ENCODE measurements at regions not wholly inside any gene's neighbourhood (a gene's known extent, or its start where the extent isn't known, plus 50 kb on each side); places are given as distances from the start of the nearest gene placed in this dataset.

DNA sequence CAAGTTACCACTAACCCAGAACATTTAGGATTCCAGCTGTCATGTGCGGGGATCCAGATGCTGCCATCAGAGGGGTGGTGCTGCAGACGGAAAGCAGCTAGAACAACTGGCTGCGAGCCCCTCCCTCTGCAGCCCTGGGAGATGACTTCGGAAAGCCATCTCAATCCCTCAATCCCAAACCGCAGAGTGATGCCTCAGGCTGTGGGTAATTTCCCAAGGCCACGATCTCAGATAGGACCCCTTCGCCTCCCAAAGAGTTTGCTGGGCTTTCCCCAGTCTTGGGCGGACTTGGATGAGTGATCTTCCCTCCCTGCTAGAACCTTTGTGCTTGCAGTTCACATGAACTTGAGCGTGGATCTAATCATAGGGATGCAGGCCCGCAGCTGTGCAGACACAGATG is 71.3 kb upstream of the EN2 start:
- Histone ChIP-seq H3K4me1 (replicated peaks in 1 of 2; ENCODE audit: control insufficient read depth in 2 of 2, insufficient read depth in 2 of 2, low read length in 2 of 2) (peaks cover 0 to 13% of the 10 kb centered on the region in 2 experiments; a peak in 1 of 5 replicates), H3K27ac (ENCODE audit: extremely low read depth, low read depth, low read length) (no peak overlapping the region), H2AFZ (ENCODE audit: low read depth, low read length) (no peak overlapping the region), H3K36me3 (ENCODE audit: control insufficient read depth, insufficient read depth, low read length) (no peaks in the 10 kb centered on the region), H3K4me3 (no peak overlapping the region), H3K9ac (ENCODE audit: insufficient read depth in 1 of 2, low read depth in 2 of 2, low read length in 2 of 2) (no peak overlapping the region), H3K9me3 (replicated peaks; ENCODE audit: control insufficient read depth, insufficient read depth, low read depth, low read length) (no peaks in the 10 kb centered on the region), H3K4me2 (ENCODE audit: insufficient read depth, low read length) (no peak overlapping the region), H3K9me1 (ENCODE audit: control insufficient read depth, insufficient read depth, low read length) (no peaks in the 10 kb centered on the region), H3K27me3 (ENCODE audit: control insufficient read depth in 2 of 2, insufficient read depth in 2 of 2, low read length in 2 of 2) (peaks cover 78 to 92% of the 10 kb centered on the region in 2 experiments), H4K20me1 (replicated peaks; ENCODE audit: control insufficient read depth, insufficient read depth, low read length) (peaks cover 19% of the 10 kb centered on the region; the same call in 1 of the 2 replicates), H3K79me2 (ENCODE audit: control insufficient read depth, insufficient read depth, low read length) (no peaks in the 10 kb centered on the region)
- CTCF ChIA-PET (ENCODE audit: low intra/inter-chr PET ratio) = no interaction called here
- ATAC-seq (no peak), DNase-seq (ENCODE audit: extremely low read depth in 1 of 4, low spot score in 3 of 4) (no peak), FAIRE-seq (no peak)
- intact Hi-C loops (cut with micrococcal nuclease) (no loop called here), in situ Hi-C loops (cut with MboI) (loop anchor here (25.0 kb wide), 1 partner anchor 376 kb away; no protein-coding TSS in a partner anchor)
- TF ChIP-seq TARDBP (IDR thresholded peaks at IDR 0.05) = no peak
- no peak for TF ChIP-seq SAFB2 (IDR thresholded peaks at IDR 0.05; ENCODE audit: borderline replicate concordance, low read depth, low read length, severe bottlenecking)
- no peak for TF ChIP-seq ZNF121 (CRISPR knock-in tag; conservative IDR thresholded peaks at IDR 0.05)
- no peak for TF ChIP-seq ZC3H11A (IDR thresholded peaks at IDR 0.05; ENCODE audit: low read depth, low read length)
- TF ChIP-seq JUND (IDR thresholded peaks at IDR 0.05; ENCODE audit: borderline replicate concordance, low read depth, low read length) = no peak
- TF ChIP-seq JUND (tag; IDR thresholded peaks at IDR 0.05; ENCODE audit: borderline replicate concordance, low read depth, low read length) = no peak
- TF ChIP-seq, protein P1, sequence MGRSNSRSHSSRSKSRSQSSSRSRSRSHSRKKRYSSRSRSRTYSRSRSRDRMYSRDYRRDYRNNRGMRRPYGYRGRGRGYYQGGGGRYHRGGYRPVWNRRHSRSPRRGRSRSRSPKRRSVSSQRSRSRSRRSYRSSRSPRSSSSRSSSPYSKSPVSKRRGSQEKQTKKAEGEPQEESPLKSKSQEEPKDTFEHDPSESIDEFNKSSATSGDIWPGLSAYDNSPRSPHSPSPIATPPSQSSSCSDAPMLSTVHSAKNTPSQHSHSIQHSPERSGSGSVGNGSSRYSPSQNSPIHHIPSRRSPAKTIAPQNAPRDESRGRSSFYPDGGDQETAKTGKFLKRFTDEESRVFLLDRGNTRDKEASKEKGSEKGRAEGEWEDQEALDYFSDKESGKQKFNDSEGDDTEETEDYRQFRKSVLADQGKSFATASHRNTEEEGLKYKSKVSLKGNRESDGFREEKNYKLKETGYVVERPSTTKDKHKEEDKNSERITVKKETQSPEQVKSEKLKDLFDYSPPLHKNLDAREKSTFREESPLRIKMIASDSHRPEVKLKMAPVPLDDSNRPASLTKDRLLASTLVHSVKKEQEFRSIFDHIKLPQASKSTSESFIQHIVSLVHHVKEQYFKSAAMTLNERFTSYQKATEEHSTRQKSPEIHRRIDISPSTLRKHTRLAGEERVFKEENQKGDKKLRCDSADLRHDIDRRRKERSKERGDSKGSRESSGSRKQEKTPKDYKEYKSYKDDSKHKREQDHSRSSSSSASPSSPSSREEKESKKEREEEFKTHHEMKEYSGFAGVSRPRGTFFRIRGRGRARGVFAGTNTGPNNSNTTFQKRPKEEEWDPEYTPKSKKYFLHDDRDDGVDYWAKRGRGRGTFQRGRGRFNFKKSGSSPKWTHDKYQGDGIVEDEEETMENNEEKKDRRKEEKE (IDR thresholded peaks at IDR 0.05; ENCODE audit: borderline replicate concordance in 1 of 2, control insufficient read depth in 1 of 2, low read depth in 2 of 2, low read length in 1 of 2) = no peak
- TF ChIP-seq, protein P2, sequence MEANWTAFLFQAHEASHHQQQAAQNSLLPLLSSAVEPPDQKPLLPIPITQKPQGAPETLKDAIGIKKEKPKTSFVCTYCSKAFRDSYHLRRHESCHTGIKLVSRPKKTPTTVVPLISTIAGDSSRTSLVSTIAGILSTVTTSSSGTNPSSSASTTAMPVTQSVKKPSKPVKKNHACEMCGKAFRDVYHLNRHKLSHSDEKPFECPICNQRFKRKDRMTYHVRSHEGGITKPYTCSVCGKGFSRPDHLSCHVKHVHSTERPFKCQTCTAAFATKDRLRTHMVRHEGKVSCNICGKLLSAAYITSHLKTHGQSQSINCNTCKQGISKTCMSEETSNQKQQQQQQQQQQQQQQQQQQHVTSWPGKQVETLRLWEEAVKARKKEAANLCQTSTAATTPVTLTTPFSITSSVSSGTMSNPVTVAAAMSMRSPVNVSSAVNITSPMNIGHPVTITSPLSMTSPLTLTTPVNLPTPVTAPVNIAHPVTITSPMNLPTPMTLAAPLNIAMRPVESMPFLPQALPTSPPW (CRISPR knock-in tag; IDR thresholded peaks at IDR 0.05) = no peak
- TF ChIP-seq, protein P3, sequence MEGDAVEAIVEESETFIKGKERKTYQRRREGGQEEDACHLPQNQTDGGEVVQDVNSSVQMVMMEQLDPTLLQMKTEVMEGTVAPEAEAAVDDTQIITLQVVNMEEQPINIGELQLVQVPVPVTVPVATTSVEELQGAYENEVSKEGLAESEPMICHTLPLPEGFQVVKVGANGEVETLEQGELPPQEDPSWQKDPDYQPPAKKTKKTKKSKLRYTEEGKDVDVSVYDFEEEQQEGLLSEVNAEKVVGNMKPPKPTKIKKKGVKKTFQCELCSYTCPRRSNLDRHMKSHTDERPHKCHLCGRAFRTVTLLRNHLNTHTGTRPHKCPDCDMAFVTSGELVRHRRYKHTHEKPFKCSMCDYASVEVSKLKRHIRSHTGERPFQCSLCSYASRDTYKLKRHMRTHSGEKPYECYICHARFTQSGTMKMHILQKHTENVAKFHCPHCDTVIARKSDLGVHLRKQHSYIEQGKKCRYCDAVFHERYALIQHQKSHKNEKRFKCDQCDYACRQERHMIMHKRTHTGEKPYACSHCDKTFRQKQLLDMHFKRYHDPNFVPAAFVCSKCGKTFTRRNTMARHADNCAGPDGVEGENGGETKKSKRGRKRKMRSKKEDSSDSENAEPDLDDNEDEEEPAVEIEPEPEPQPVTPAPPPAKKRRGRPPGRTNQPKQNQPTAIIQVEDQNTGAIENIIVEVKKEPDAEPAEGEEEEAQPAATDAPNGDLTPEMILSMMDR (IDR thresholded peaks at IDR 0.05 in 2 of 3, conservative IDR thresholded peaks at IDR 0.05 in 1 of 3; ENCODE audit: insufficient read depth in 2 of 3, low read depth in 1 of 3, low read length in 3 of 3) = no peak
- no peak for TF ChIP-seq MXI1 (IDR thresholded peaks at IDR 0.05; ENCODE audit: low read depth, low read length)
- BruUV-seq (replicated peaks) = no TSS peak
- 1% methylated on average over 10 of the region's 10 CpGs for WGBS (ENCODE audit: insufficient coverage, low coverage, missing lambda C conversion rate)
- POLR2A ChIA-PET = interaction anchor here (1.1 kb wide), 1 partner anchor 8 kb away, joined by 5 read pairs; no protein-coding TSS in a partner anchor

All from K562 (cell line).